Left renal pelvis (tissue), 4 donors: ENCODE measurements at regions not wholly inside any gene's neighbourhood (a gene's known extent, or its start where the extent isn't known, plus 50 kb on each side); places are given as distances from the start of the nearest gene placed in this dataset.

ENCODE experiments used
- DNase-seq, 4 donors: peaks; one replicate each; pipeline ENCODE4 v3.0.0-alpha.2; 2013; ENCODE audit warnings: low read depth in 4 of 4, low spot score in 3 of 4

- no peak for DNase-seq
Measured at GRCh38 chr14:32018391-32019092, 58.6 kb upstream of the ARHGAP5 start.

GRCh38 chr14:32019276-32019675 is 57.8 kb upstream of the ARHGAP5 start:
- no peak for DNase-seq

GRCh38 chr14:32020882-32021281 is 56.2 kb upstream of the ARHGAP5 start:
- no peak for DNase-seq

GRCh38 chr14:32021341-32021740 is 55.8 kb upstream of the ARHGAP5 start:
- DNase-seq: no peak

- no peak for DNase-seq
Measured at GRCh38 chr14:32022525-32022924, 54.6 kb upstream of the ARHGAP5 start.

GRCh38 chr14:32022938-32023466 is 54.1 kb upstream of the ARHGAP5 start:
- no peak for DNase-seq

- DNase-seq: no peak
Measured at GRCh38 chr14:32023540-32023939, 53.6 kb upstream of the ARHGAP5 start.

- no peak for DNase-seq
Measured at GRCh38 chr14:32027255-32027939, 49.7 kb upstream of the ARHGAP5 start.
